Neuronal stem cell (in vitro differentiated cells): ENCODE measurements at regions not wholly inside any gene's neighbourhood (a gene's known extent, or its start where the extent isn't known, plus 50 kb on each side); places are given as distances from the start of the nearest gene placed in this dataset.

ENCODE experiments used
- DNase-seq: peaks from one replicate; pipeline ENCODE4 v3.0.0-alpha.2; 2013; ENCODE audit warnings: low spot score
- H2AFZ ChIP-seq: one replicate; pipeline ENCODE4 v1.6.1; 2013; ENCODE audit warnings: mild to moderate bottlenecking, low read length, inconsistent platforms
- H2AK5ac ChIP-seq: 2 replicates; pipeline ENCODE4 v1.6.1; 2013; ENCODE audit warnings: low read depth, mild to moderate bottlenecking, inconsistent platforms, low read length, moderate library complexity, mixed read lengths
- H2BK120ac ChIP-seq: 2 replicates; pipeline ENCODE4 v1.6.1; 2013; ENCODE audit warnings: low read depth, mild to moderate bottlenecking, inconsistent platforms, low read length, moderate library complexity, mixed read lengths
- H2BK12ac ChIP-seq: one replicate; pipeline ENCODE4 v1.6.1; 2013; ENCODE audit warnings: low read length, inconsistent platforms
- H2BK15ac ChIP-seq: 2 replicates; pipeline ENCODE4 v1.6.1; 2013; ENCODE audit warnings: mild to moderate bottlenecking, low read length, inconsistent platforms, mixed read lengths
- H2BK5ac ChIP-seq: one replicate; pipeline ENCODE4 v1.6.1; 2013; ENCODE audit warnings: inconsistent platforms, mild to moderate bottlenecking, low read length, moderate library complexity
- H3K14ac ChIP-seq: one replicate; pipeline ENCODE4 v1.6.1; 2013; ENCODE audit warnings: low read length, inconsistent platforms
- H3K18ac ChIP-seq: 2 replicates; pipeline ENCODE4 v1.6.1; 2013; ENCODE audit warnings: low read length, inconsistent platforms
- H3K23ac ChIP-seq: 2 replicates; pipeline ENCODE4 v1.6.1; 2013; ENCODE audit warnings: low read depth, mild to moderate bottlenecking, mixed read lengths, low read length, inconsistent platforms; ENCODE audit not compliant: poor library complexity
- H3K27ac ChIP-seq: replicated peaks from 3 replicates; pipeline ENCODE4 v1.5.1; 2013; ENCODE audit warnings: low read length, inconsistent platforms
- H3K27me3 ChIP-seq, 3 experiments: 2 replicates each; pipeline ENCODE4 v1.6.1; 2013; ENCODE audit warnings: low read length in 3 of 3, mild to moderate bottlenecking in 2 of 3, inconsistent platforms in 1 of 3, low read depth in 1 of 3, mixed read lengths in 1 of 3, moderate library complexity in 1 of 3; ENCODE audit not compliant: control insufficient read depth in 3 of 3, insufficient read depth in 3 of 3
- H3K36me3 ChIP-seq, 2 donors: replicated peaks in 1 of 2; 2 replicates each; pipeline ENCODE4 v1.6.1; 2013; ENCODE audit warnings: low read length in 2 of 2; ENCODE audit not compliant: control insufficient read depth in 2 of 2, insufficient read depth in 2 of 2
- H3K4ac ChIP-seq: 2 replicates; pipeline ENCODE4 v1.6.1; 2013; ENCODE audit warnings: inconsistent platforms, mild to moderate bottlenecking, low read length, moderate library complexity
- H3K4me1 ChIP-seq, 2 donors: 1 replicate in 1 of 2; 2 replicates in 1 of 2; pipeline ENCODE4 v1.6.1; 2013; ENCODE audit warnings: low read length in 2 of 2, low read depth in 1 of 2; ENCODE audit not compliant: control insufficient read depth in 2 of 2, insufficient read depth in 1 of 2
- H3K4me2 ChIP-seq: one replicate; pipeline ENCODE4 v1.6.1; 2013; ENCODE audit warnings: mild to moderate bottlenecking, low read length, inconsistent platforms; ENCODE audit not compliant: insufficient read depth, poor library complexity, severe bottlenecking
- H3K4me3 ChIP-seq, 2 donors: 2 replicates each; pipeline ENCODE4 v1.5.1; 2013; ENCODE audit warnings: low read length in 2 of 2, mild to moderate bottlenecking in 2 of 2, inconsistent platforms in 1 of 2, moderate library complexity in 1 of 2
- H3K79me1 ChIP-seq: one replicate; pipeline ENCODE4 v1.6.1; 2013; ENCODE audit warnings: low read depth, mild to moderate bottlenecking, inconsistent platforms, low read length, moderate library complexity
- H3K9ac ChIP-seq: one replicate; pipeline ENCODE4 v1.6.1; 2013; ENCODE audit warnings: mild to moderate bottlenecking, low read depth, low read length, inconsistent platforms; ENCODE audit not compliant: poor library complexity
- H3K9me3 ChIP-seq, 2 donors: replicated peaks in 1 of 2; 2 replicates each; pipeline versions ENCODE3 to v1.6.1; 2013; ENCODE audit warnings: low read length in 2 of 2, mild to moderate bottlenecking in 2 of 2, inconsistent platforms in 1 of 2, low read depth in 1 of 2, mixed read lengths in 1 of 2, moderate library complexity in 1 of 2; ENCODE audit not compliant: control insufficient read depth in 2 of 2, insufficient read depth in 1 of 2
- H4K8ac ChIP-seq: one replicate; pipeline ENCODE4 v1.6.1; 2013; ENCODE audit warnings: low read depth, mild to moderate bottlenecking, inconsistent platforms, low read length, moderate library complexity
- H4K91ac ChIP-seq: one replicate; pipeline ENCODE4 v1.6.1; 2013; ENCODE audit warnings: low read length, low read depth, mild to moderate bottlenecking, inconsistent platforms; ENCODE audit not compliant: poor library complexity
- WGBS, 2 donors: extraction: QIAGEN DNeasy Blood & Tissue Kit; methylation state at CpG; one replicate each; pipeline ENCODE4 v1.1.7; 2013; ENCODE audit warnings: missing lambda C conversion rate in 2 of 2, mixed read lengths in 1 of 2; ENCODE audit not compliant: insufficient read length in 2 of 2, insufficient replicate concordance in 1 of 2; ENCODE audit errors: extremely low coverage in 2 of 2; 5-methylcytosine and 5-hydroxymethylcytosine counted together

DNA sequence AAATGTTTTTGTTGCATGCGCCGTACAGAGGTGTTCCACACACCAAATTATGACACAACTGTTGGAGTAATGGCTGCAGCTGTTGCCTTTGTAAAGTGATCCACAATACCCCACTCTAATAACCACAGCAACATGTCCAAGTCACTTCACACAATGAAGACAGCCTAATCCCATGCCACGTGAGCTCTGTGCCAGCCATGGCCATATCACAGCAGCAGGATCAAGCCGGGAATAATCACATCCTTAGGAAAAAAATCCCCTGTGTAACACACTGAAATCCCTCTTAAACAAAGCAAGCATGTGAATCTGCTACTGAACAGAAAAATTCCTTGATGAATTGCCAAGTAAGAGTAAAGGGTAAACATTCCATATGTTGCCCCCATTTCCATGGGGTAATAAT lies 179.5 kb upstream of the PARD3B start:
- Histone ChIP-seq H2AFZ (no peak overlapping the region), H2BK12ac (no peak overlapping the region), H3K4me2 (no peak overlapping the region), H2BK5ac (no peak overlapping the region), H3K23ac (no peak overlapping the region), H3K4me3 (no peak overlapping the region), H3K9me3 (no peaks in the 10 kb centered on the region), H3K14ac (no peak overlapping the region), H4K8ac (no peak overlapping the region), H3K9ac (no peak overlapping the region), H2BK120ac (no peak overlapping the region), H3K79me1 (no peaks in the 10 kb centered on the region), H3K27me3 (no peaks in the 10 kb centered on the region), H3K36me3 (no peaks in the 10 kb centered on the region), H3K18ac (no peak overlapping the region), H2BK15ac (no peak overlapping the region), H4K91ac (no peak overlapping the region), H3K4ac (no peak overlapping the region), H3K27ac (no peak overlapping the region), H3K4me1 (peaks cover 3 to 8% of the 10 kb centered on the region in 2 donors), H2AK5ac (no peak overlapping the region)
- no CpG with 5 or more reads among the region's 4 CpGs for WGBS, 2 donors
- no peak for DNase-seq

DNA sequence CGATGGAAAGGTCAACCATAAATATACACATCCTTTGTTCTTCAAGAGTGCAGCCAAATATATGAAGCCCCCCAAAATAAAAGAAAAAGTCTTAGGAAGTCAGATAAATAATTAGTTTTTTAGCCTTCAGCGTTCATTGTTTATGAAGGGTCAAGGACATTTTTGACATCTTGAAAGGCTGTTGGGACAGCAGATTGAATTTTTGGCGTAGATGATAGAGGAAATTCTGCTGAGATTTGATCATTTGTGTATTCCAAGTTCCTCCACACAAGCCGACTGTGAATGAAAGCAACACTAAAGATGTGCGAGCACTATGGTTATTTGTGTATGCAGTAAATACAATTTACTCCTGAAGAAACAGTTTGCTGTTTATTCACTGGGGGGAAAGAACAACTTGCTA lies 177.8 kb upstream of the PARD3B start:
- no peak overlapping the region for H3K4me2 ChIP-seq
- H2BK5ac ChIP-seq = no peak overlapping the region
- no peak overlapping the region for H4K91ac ChIP-seq
- H3K36me3 ChIP-seq = no peaks in the 10 kb centered on the region
- H3K27ac ChIP-seq = no peak overlapping the region
- H4K8ac ChIP-seq = no peak overlapping the region
- H3K14ac ChIP-seq = no peak overlapping the region
- H3K4me1 ChIP-seq = peaks cover 3 to 8% of the 10 kb centered on the region in 2 donors
- DNase-seq = no peak
- H2BK12ac ChIP-seq = no peak overlapping the region
- no peak overlapping the region for H2AK5ac ChIP-seq
- no peak overlapping the region for H2BK120ac ChIP-seq
- no CpG with 5 or more reads among the region's 5 CpGs for WGBS, 2 donors
- no peak overlapping the region for H3K4me3 ChIP-seq
- no peak overlapping the region for H3K18ac ChIP-seq
- no peak overlapping the region for H3K9ac ChIP-seq
- no peaks in the 10 kb centered on the region for H3K79me1 ChIP-seq
- H3K4ac ChIP-seq = no peak overlapping the region
- no peak overlapping the region for H2BK15ac ChIP-seq
- no peak overlapping the region for H2AFZ ChIP-seq
- H3K9me3 ChIP-seq = no peaks in the 10 kb centered on the region
- no peak overlapping the region for H3K23ac ChIP-seq
- H3K27me3 ChIP-seq = no peaks in the 10 kb centered on the region

- H3K79me1 ChIP-seq = no peaks in the 10 kb centered on the region
- no peak for DNase-seq
- H2BK15ac ChIP-seq = no peak overlapping the region
- WGBS, 2 donors = no CpG with 5 or more reads among the region's 4 CpGs
- no peak overlapping the region for H3K14ac ChIP-seq
- H3K27me3 ChIP-seq = no peaks in the 10 kb centered on the region
- H3K9me3 ChIP-seq = peaks cover 0 to 12% of the 10 kb centered on the region in 2 donors
- H4K91ac ChIP-seq = no peak overlapping the region
- H2AFZ ChIP-seq = peak overlapping the region; percentile 78
- H2BK12ac ChIP-seq = no peak overlapping the region
- H3K18ac ChIP-seq = no peak overlapping the region
- no peak overlapping the region for H3K23ac ChIP-seq
- H2AK5ac ChIP-seq = no peak overlapping the region
- no peak overlapping the region for H4K8ac ChIP-seq
- no peak overlapping the region for H3K9ac ChIP-seq
- H2BK120ac ChIP-seq = no peak overlapping the region
- H3K36me3 ChIP-seq = no peaks in the 10 kb centered on the region
- H3K4me2 ChIP-seq = no peak overlapping the region
- H3K4ac ChIP-seq = no peak overlapping the region
- H3K4me1 ChIP-seq = peaks cover 3 to 8% of the 10 kb centered on the region in 2 donors
- H3K27ac ChIP-seq = no peak overlapping the region
- H2BK5ac ChIP-seq = no peak overlapping the region
- no peak overlapping the region for H3K4me3 ChIP-seq
Measured at GRCh38 chr2:204370172-204370718, 175.0 kb upstream of the PARD3B start.

DNA sequence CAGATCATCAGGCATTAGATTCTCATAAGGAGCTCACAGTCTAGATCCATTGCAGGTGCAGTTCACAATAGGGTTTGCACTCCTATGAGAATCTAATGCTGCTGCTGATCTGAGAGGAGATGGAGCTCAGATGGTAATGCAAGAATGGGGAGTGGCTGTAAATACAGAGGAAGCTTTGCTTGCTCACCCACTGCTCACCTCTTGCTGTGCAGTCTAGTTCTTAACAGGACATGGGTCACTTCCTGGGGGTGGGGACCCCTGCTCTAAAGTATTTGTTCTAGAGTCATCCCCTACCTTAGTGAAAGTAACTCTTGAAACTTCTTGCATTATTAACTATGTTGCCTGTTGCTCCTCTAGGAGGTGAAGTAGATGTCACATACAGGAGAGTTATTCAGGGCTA lies 171.3 kb upstream of the PARD3B start:
- no peak overlapping the region for H3K23ac ChIP-seq
- H3K4me2 ChIP-seq = no peak overlapping the region
- H4K91ac ChIP-seq = no peak overlapping the region
- H3K14ac ChIP-seq = no peak overlapping the region
- H2AK5ac ChIP-seq = no peak overlapping the region
- H2BK5ac ChIP-seq = no peak overlapping the region
- H3K9me3 ChIP-seq = peaks cover 0 to 12% of the 10 kb centered on the region in 2 donors
- no peak overlapping the region for H3K18ac ChIP-seq
- no peak for DNase-seq
- no peak overlapping the region for H3K27ac ChIP-seq
- no peaks in the 10 kb centered on the region for H3K79me1 ChIP-seq
- no peak overlapping the region for H3K4me3 ChIP-seq
- H3K4me1 ChIP-seq = peaks cover 1 to 8% of the 10 kb centered on the region in 2 donors
- no peak overlapping the region for H2BK12ac ChIP-seq
- no peak overlapping the region for H4K8ac ChIP-seq
- H2AFZ ChIP-seq = no peak overlapping the region
- no peaks in the 10 kb centered on the region for H3K36me3 ChIP-seq
- H3K9ac ChIP-seq = no peak overlapping the region
- no peaks in the 10 kb centered on the region for H3K27me3 ChIP-seq
- H3K4ac ChIP-seq = no peak overlapping the region
- no peak overlapping the region for H2BK120ac ChIP-seq
- no peak overlapping the region for H2BK15ac ChIP-seq
